Tongue (tissue), 1 donor: ENCODE measurements at regions not wholly inside any gene's neighbourhood (a gene's known extent, or its start where the extent isn't known, plus 50 kb on each side); places are given as distances from the start of the nearest gene placed in this dataset.
A peak's percentile ranks its signal among the peaks of the same experiment; 100 is the strongest.
"Not testable (repeated sequence)": the region's sequence is repeated elsewhere in the genome, so short reads cannot be mapped to it uniquely, and the experiment has no call there.

Experiments
- DNase-seq: peaks from one replicate; pipeline ENCODE4 v3.0.0-alpha.2; 2015

- no peak for DNase-seq
Measured at GRCh38 chr5:105898183-105898582, 1772.6 kb downstream of the EFNA5 start.

- no peak for DNase-seq
Measured at GRCh38 chr5:105885266-105885665, 1785.5 kb downstream of the EFNA5 start.

GRCh38 chr5:105882956-105883481 lies 1787.7 kb downstream of the EFNA5 start:
- no peak for DNase-seq

GRCh38 chr5:105878402-105878801 lies 1792.3 kb downstream of the EFNA5 start:
- DNase-seq: no peak

GRCh38 chr5:105877592-105877991 lies 1793.1 kb downstream of the EFNA5 start:
- DNase-seq: no peak

- no peak for DNase-seq
Measured at GRCh38 chr5:105874316-105874715, 1796.4 kb downstream of the EFNA5 start.

- DNase-seq: no peak
Measured at GRCh38 chr5:105872569-105873270, 1798.0 kb downstream of the EFNA5 start.

- DNase-seq: peak; percentile 29
Measured at GRCh38 chr5:105868038-105868780, 1802.5 kb downstream of the EFNA5 start.

- no peak for DNase-seq
Measured at GRCh38 chr5:105865834-105866233, 1804.9 kb downstream of the EFNA5 start.

- not testable (repeated sequence) for DNase-seq
Measured at GRCh38 chr5:105859350-105859749, 1811.4 kb downstream of the EFNA5 start.

GRCh38 chr5:105849701-105850100 lies 1821.0 kb downstream of the EFNA5 start:
- no peak for DNase-seq

- peak; percentile 2 for DNase-seq
Measured at GRCh38 chr5:105840800-105841199, 1829.9 kb downstream of the EFNA5 start.

GRCh38 chr5:105836887-105837286 lies 1833.8 kb downstream of the EFNA5 start:
- no peak for DNase-seq

- DNase-seq: peak; percentile 6
Measured at GRCh38 chr5:105836268-105836667, 1834.5 kb downstream of the EFNA5 start.

- DNase-seq: no peak
Measured at GRCh38 chr5:105828821-105829220, 1841.9 kb downstream of the EFNA5 start.

GRCh38 chr5:105821800-105822199 lies 1848.9 kb downstream of the EFNA5 start:
- no peak for DNase-seq

GRCh38 chr5:105817914-105818313 lies 1852.8 kb downstream of the EFNA5 start:
- no peak for DNase-seq

- no peak for DNase-seq
Measured at GRCh38 chr5:105817416-105817815, 1853.3 kb downstream of the EFNA5 start.

- no peak for DNase-seq
Measured at GRCh38 chr5:105816961-105817360, 1853.8 kb downstream of the EFNA5 start.

- peak; percentile 5 for DNase-seq
Measured at GRCh38 chr5:105812304-105812703, 1858.4 kb downstream of the EFNA5 start.

- no peak for DNase-seq
Measured at GRCh38 chr5:105807951-105808350, 1862.8 kb downstream of the EFNA5 start.

- DNase-seq: no peak
Measured at GRCh38 chr5:105807290-105807689, 1863.4 kb downstream of the EFNA5 start.

GRCh38 chr5:105806596-105806995 lies 1864.1 kb downstream of the EFNA5 start:
- DNase-seq: no peak

- no peak for DNase-seq
Measured at GRCh38 chr5:105803431-105803830, 1867.3 kb downstream of the EFNA5 start.
